HCT116 (cell line): ENCODE measurements at regions not wholly inside any gene's neighbourhood (a gene's known extent, or its start where the extent isn't known, plus 50 kb on each side); places are given as distances from the start of the nearest gene placed in this dataset.

ENCODE experiments used
- ATAC-seq: fragments of 200-7000 bp; cut with Tn5 transposase; 2 replicates; pipeline ENCODE4 v1.9.1; 2020; ENCODE audit warnings: mild to moderate bottlenecking, moderate library complexity
- BruUV-seq: library from RNA; stranded (reverse); fragments of 400-500 nt; replicated peaks from 2 replicates; lab custom pipeline; 2021; lab: Mats Ljungman, UMichigan
- CTCF ChIA-PET: fragments of 300-600 bp; sonication (Branson Sonifier 250); formaldehyde crosslinking; loops from one replicate; lab custom pipeline; 2021; ENCODE audit warnings: antibody characterized with exemption; lab: Charles Lee
- POLR2A ChIA-PET: fragments of 300-600, 350-600 bp; sonication (Branson Sonifier 250); formaldehyde crosslinking; loops from one replicate; lab custom pipeline; 2021; ENCODE audit warnings: antibody characterized with exemption; lab: Charles Lee
- RAD21 ChIA-PET, 2 experiments: fragments of 300-600 bp; sonication (Branson Sonifier 250); formaldehyde crosslinking; loops; one replicate each; lab custom pipeline; 2023; ENCODE audit warnings: low total read pairs in 2 of 2; ENCODE audit not compliant: uncharacterized antibody in 2 of 2, unreplicated experiment in 2 of 2, low non-redundant PET in 1 of 2; lab: Charles Lee
- DNase-seq: peaks from one replicate; pipeline ENCODE4 v3.0.0-alpha.2; 2010; ENCODE audit warnings: low read depth, low spot score
- H2AFZ ChIP-seq: fragments of 200-600 bp; shearing (Covaris generic), sonication (generic); 2 replicates; pipeline ENCODE4 v1.6.1; 2017; ENCODE audit warnings: low read depth, mixed run types, mixed read lengths, antibody characterized with exemption, low read length; ENCODE audit not compliant: poor library complexity, severe bottlenecking
- H3K27ac ChIP-seq: 2 replicates; pipeline ENCODE4 v1.5.1; 2012; ENCODE audit warnings: low read depth, low read length
- H3K27me3 ChIP-seq: fragments of 200-600 bp; sonication (generic); 2 replicates; pipeline ENCODE4 v1.6.1; 2016; ENCODE audit warnings: mixed run types, low read length, mixed read lengths; ENCODE audit not compliant: insufficient read depth
- H3K36me3 ChIP-seq, 2 experiments: fragments of 200-500 bp in 1 of 2; fragments of 200-600 bp in 1 of 2; sonication (Bioruptor generic) in 1 of 2; sonication (generic) in 1 of 2; 2 replicates each; pipeline versions ENCODE4 v1.5.1 to v1.6.1; 2014 to 2016; ENCODE audit warnings: low read length in 2 of 2, inconsistent platforms in 1 of 2, mixed read lengths in 1 of 2, mixed run types in 1 of 2; ENCODE audit not compliant: insufficient read depth in 2 of 2, control insufficient read depth in 1 of 2
- H3K4me1 ChIP-seq, 2 experiments: fragments of 200-600 bp in 1 of 2; sonication (generic) in 1 of 2; 2 replicates each; pipeline versions ENCODE4 v1.5.1 to v1.6.1; 2012 to 2017; ENCODE audit warnings: low read length in 2 of 2, inconsistent platforms in 1 of 2, mild to moderate bottlenecking in 1 of 2, mixed read lengths in 1 of 2, mixed run types in 1 of 2, moderate library complexity in 1 of 2; ENCODE audit not compliant: insufficient read depth in 2 of 2, control insufficient read depth in 1 of 2
- H3K4me2 ChIP-seq: fragments of 200-600 bp; sonication (generic); 2 replicates; pipeline ENCODE4 v1.6.1; 2017; ENCODE audit warnings: mixed run types, low read length, mixed read lengths
- H3K4me3 ChIP-seq, 2 experiments: fragments of 200-600 bp in 1 of 2; sonication (generic) in 1 of 2; replicated peaks in 1 of 2; 2 replicates each; pipeline ENCODE4 v1.5.1; 2011 to 2016; ENCODE audit warnings: low read length in 2 of 2, control low read depth in 1 of 2, low read depth in 1 of 2, mild to moderate bottlenecking in 1 of 2, mixed read lengths in 1 of 2, mixed run types in 1 of 2
- H3K79me2 ChIP-seq: fragments of 200-600 bp; sonication (generic); 2 replicates; pipeline ENCODE4 v1.6.1; 2017; ENCODE audit warnings: mild to moderate bottlenecking, mixed run types, low read length, moderate library complexity, mixed read lengths; ENCODE audit not compliant: insufficient read depth
- H3K9ac ChIP-seq: fragments of 200-600 bp; sonication (generic); 2 replicates; pipeline ENCODE4 v1.6.1; 2016; ENCODE audit warnings: low read length, mixed read lengths
- H3K9me2 ChIP-seq: fragments of 200-600 bp; sonication (generic), shearing (Covaris generic); 2 replicates; pipeline ENCODE4 v1.6.1; 2017; ENCODE audit warnings: mixed run types, mild to moderate bottlenecking, moderate library complexity; ENCODE audit not compliant: insufficient read depth
- H3K9me3 ChIP-seq, 2 experiments: fragments of 200-500 bp in 1 of 2; fragments of 200-600 bp in 1 of 2; sonication (Bioruptor generic) in 1 of 2; sonication (generic) in 1 of 2; 2 replicates each; pipeline ENCODE4 v1.6.1; 2014 to 2017; ENCODE audit warnings: low read length in 2 of 2, mixed read lengths in 2 of 2, inconsistent platforms in 1 of 2, low read depth in 1 of 2, mild to moderate bottlenecking in 1 of 2, mixed run types in 1 of 2, moderate library complexity in 1 of 2; ENCODE audit not compliant: control insufficient read depth in 1 of 2, insufficient read depth in 1 of 2
- H4K20me1 ChIP-seq: fragments of 200-600 bp; sonication (generic), shearing (Covaris generic); 2 replicates; pipeline ENCODE4 v1.6.1; 2017; ENCODE audit warnings: mixed run types, mild to moderate bottlenecking, moderate library complexity; ENCODE audit not compliant: insufficient read depth
- EZH2 ChIP-seq: fragments of 200-600 bp; sonication (generic); IDR thresholded peaks from 2 replicates; pipeline ENCODE4 v1.6.1; 2017; ENCODE audit warnings: antibody characterized with exemption, mixed run types
- FOSL1 ChIP-seq: IDR thresholded peaks from 2 replicates; pipeline ENCODE4 v1.6.1; 2012; ENCODE audit warnings: low read depth
- JUND ChIP-seq: IDR thresholded peaks from 2 replicates; pipeline ENCODE4 v1.6.1; 2012
- POLR2A ChIP-seq: IDR thresholded peaks from 2 replicates; pipeline ENCODE4 v1.7.0; 2011; ENCODE audit warnings: borderline replicate concordance; ENCODE audit not compliant: insufficient read depth, insufficient read length; ENCODE audit errors: extremely low read depth
- RAD21 ChIP-seq: IDR thresholded peaks from 2 replicates; pipeline ENCODE4 v1.6.1; 2012; ENCODE audit warnings: low read depth, mild to moderate bottlenecking
- SIN3A ChIP-seq: IDR thresholded peaks from 2 replicates; pipeline ENCODE4 v1.6.1; 2012; ENCODE audit warnings: low read depth
- SP1 ChIP-seq: IDR thresholded peaks from 2 replicates; pipeline ENCODE4 v1.6.1; 2012; ENCODE audit warnings: low read depth
- SRF ChIP-seq: IDR thresholded peaks from 2 replicates; pipeline ENCODE4 v1.6.1; 2012; ENCODE audit warnings: low read depth
- ZFX ChIP-seq: fragments of 450-650 bp; IDR thresholded peaks from 2 replicates; pipeline ENCODE4 v1.6.1; 2017
- ZNF274 ChIP-seq: fragments of 200-500 bp; sonication (Bioruptor generic); IDR thresholded peaks from 2 replicates; pipeline ENCODE4 v1.6.1; 2014; ENCODE audit warnings: mild to moderate bottlenecking, low read depth, low read length, inconsistent platforms
- intact Hi-C: fragments of 100-400 bp; cut with micrococcal nuclease; formaldehyde crosslinking; loops from 2 replicates; pipeline ENCODE4 v1.10.0; 2022
- TF ChIP-seq, protein P1 (sequence below): IDR thresholded peaks from 2 replicates; pipeline ENCODE4 v1.6.1; 2011; ENCODE audit warnings: mild to moderate bottlenecking, low read length, moderate library complexity; ENCODE audit not compliant: insufficient replicate concordance; ENCODE audit errors: extremely low read depth
- TF ChIP-seq, protein P2 (sequence below): IDR thresholded peaks from 2 replicates; pipeline ENCODE4 v1.6.1; 2012

DNA sequence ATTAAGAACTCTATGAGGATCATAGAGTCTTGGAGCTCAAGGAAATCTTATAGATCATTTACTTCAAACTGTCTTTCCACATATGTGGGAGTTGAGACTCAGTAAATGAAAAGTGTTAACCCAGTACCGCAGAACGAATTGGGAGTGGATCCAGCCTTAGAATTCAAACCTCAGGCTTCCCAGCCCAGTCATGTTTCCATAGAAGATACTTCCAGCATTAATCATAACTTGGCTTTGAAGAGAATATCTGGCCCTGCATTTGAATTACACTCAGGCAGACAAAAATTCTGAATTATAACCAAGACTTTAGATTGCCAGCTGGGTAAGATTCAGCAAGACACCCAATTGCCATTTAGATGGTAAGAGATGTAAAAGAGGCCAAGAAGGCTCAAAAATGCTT is 972.0 kb downstream of the TUSC7 start:
- TF ChIP-seq RAD21 (no peak), SP1 (no peak), ZNF274 (no peak), FOSL1 (no peak)
- Histone ChIP-seq H3K79me2 (no peaks in the 10 kb centered on the region), H3K27ac (no peak overlapping the region), H3K36me3 (no peaks in the 10 kb centered on the region), H2AFZ (no peak overlapping the region), H3K9me3 (no peaks in the 10 kb centered on the region), H3K4me2 (no peak overlapping the region), H3K9me2 (no peaks in the 10 kb centered on the region), H4K20me1 (no peaks in the 10 kb centered on the region), H3K4me1 (no peaks in the 10 kb centered on the region), H3K9ac (no peak overlapping the region), H3K27me3 (0 out of 2 replicates have a peak, but pooled peaks cover 5% of the 10 kb centered on the region), H3K4me3 (no peak overlapping the region)
- no peak for ATAC-seq
- no peak for DNase-seq
- ChIA-PET POLR2A (no interaction called here), CTCF (no interaction called here), RAD21 (no interaction called here)
- intact Hi-C loops: no loop called here
- no TSS peak for BruUV-seq

DNA sequence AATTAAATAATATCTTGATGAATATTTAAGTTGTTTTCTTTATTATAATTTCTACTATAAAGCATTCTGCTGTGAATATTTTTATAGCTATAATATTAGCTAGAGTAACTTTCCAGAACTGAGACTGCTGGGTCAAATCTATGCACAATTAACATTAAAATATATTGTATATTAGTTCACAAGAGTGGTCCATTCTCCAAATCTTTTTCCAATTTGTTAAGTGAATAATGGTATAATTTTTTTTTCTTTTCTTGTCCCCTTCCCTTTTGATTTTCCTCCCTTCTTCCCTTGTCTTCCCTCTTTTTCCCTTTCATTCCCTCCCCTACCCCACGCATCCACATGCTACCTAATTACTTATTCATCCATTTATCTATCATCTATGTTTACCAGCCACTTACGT is 977.5 kb downstream of the TUSC7 start:
- no peaks in the 10 kb centered on the region for H3K9me2 ChIP-seq
- TF ChIP-seq FOSL1 (no peak), POLR2A (no peak), SIN3A (no peak), JUND (no peak), ZFX (no peak), SRF (no peak), EZH2 (no peak)
- TF ChIP-seq, protein P1, sequence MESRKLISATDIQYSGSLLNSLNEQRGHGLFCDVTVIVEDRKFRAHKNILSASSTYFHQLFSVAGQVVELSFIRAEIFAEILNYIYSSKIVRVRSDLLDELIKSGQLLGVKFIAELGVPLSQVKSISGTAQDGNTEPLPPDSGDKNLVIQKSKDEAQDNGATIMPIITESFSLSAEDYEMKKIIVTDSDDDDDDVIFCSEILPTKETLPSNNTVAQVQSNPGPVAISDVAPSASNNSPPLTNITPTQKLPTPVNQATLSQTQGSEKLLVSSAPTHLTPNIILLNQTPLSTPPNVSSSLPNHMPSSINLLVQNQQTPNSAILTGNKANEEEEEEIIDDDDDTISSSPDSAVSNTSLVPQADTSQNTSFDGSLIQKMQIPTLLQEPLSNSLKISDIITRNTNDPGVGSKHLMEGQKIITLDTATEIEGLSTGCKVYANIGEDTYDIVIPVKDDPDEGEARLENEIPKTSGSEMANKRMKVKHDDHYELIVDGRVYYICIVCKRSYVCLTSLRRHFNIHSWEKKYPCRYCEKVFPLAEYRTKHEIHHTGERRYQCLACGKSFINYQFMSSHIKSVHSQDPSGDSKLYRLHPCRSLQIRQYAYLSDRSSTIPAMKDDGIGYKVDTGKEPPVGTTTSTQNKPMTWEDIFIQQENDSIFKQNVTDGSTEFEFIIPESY: no peak
- TF ChIP-seq, protein P2, sequence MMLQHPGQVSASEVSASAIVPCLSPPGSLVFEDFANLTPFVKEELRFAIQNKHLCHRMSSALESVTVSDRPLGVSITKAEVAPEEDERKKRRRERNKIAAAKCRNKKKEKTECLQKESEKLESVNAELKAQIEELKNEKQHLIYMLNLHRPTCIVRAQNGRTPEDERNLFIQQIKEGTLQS: no peak
- H3K27ac ChIP-seq: no peak overlapping the region
- POLR2A ChIA-PET: no interaction called here
- H3K4me2 ChIP-seq: no peak overlapping the region
- ATAC-seq (no peak), DNase-seq (no peak)
- H2AFZ ChIP-seq: no peak overlapping the region
- no TSS peak for BruUV-seq
- no peaks in the 10 kb centered on the region for H3K4me1 ChIP-seq
- no peak overlapping the region for H3K4me3 ChIP-seq
- H4K20me1 ChIP-seq: no peaks in the 10 kb centered on the region; the same call in 1 of the 2 replicates
- H3K9me3 ChIP-seq: no peaks in the 10 kb centered on the region
- no peaks in the 10 kb centered on the region for H3K36me3 ChIP-seq
- intact Hi-C loops: no loop called here
- 0 out of 2 replicates have a peak, but pooled peaks cover 5% of the 10 kb centered on the region for H3K27me3 ChIP-seq
- CTCF ChIA-PET: no interaction called here
- no peaks in the 10 kb centered on the region for H3K79me2 ChIP-seq
- RAD21 ChIA-PET: no interaction called here
- no peak overlapping the region for H3K9ac ChIP-seq
